Spinal cord (tissue), 9 donors: ENCODE measurements at regions not wholly inside any gene's neighbourhood (a gene's known extent, or its start where the extent isn't known, plus 50 kb on each side); places are given as distances from the start of the nearest gene placed in this dataset.
A peak's percentile ranks its signal among the peaks of the same experiment; 100 is the strongest.
"Not testable (repeated sequence)": the region's sequence is repeated elsewhere in the genome, so short reads cannot be mapped to it uniquely, and the experiment has no call there.

Experiments used
- DNase-seq, 6 donors: peaks; one replicate each; pipeline versions ENCODE4 v3.0.0 to v3.0.0-alpha.2; 2013 to 2015; ENCODE audit warnings: low spot score in 6 of 6, low read depth in 4 of 6
- H3K27ac ChIP-seq: one replicate; pipeline ENCODE4 v1.5.1; 2013; ENCODE audit warnings: low read depth, low read length, control low read depth
- H3K27me3 ChIP-seq: one replicate; pipeline ENCODE4 v1.6.1; 2013; ENCODE audit warnings: low read length; ENCODE audit not compliant: control insufficient read depth, insufficient read depth
- H3K36me3 ChIP-seq: one replicate; pipeline ENCODE4 v1.6.1; 2013; ENCODE audit warnings: low read length; ENCODE audit not compliant: control insufficient read depth, insufficient read depth
- H3K4me1 ChIP-seq: one replicate; pipeline ENCODE4 v1.6.1; 2013; ENCODE audit warnings: low read length; ENCODE audit not compliant: control insufficient read depth, insufficient read depth
- H3K4me3 ChIP-seq: one replicate; pipeline ENCODE4 v1.5.1; 2013; ENCODE audit warnings: low read depth, low read length, control low read depth
- H3K9me3 ChIP-seq: one replicate; pipeline ENCODE4 v1.6.1; 2013; ENCODE audit warnings: low read length; ENCODE audit not compliant: control insufficient read depth, insufficient read depth
- WGBS: methylation state at CpG from one replicate; pipeline ENCODE4 v1.1.5; 2013; ENCODE audit warnings: missing lambda C conversion rate; ENCODE audit not compliant: insufficient coverage; 5-methylcytosine and 5-hydroxymethylcytosine counted together
- donor health status: healthy.

DNA sequence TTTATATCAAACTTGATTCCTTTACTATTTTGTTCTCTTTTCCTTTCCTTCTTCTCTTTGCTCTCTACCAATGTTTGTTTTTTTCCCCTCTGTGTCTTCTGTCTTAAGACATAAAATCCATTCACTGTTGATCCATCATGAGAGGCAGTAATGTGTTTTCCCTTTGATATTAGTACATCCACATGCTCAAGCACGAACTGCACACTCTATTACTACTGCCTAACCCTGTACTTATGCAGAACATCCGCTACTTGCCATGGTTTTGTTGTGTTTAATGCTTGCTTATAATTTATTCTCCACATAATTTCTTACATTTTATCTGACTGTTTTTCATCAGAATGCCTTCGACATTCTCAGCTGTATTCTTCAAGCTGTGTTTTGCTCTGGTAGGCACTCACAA, 159.0 kb upstream of the PCDH9 start:
- H3K9me3 ChIP-seq = no peaks in the 10 kb centered on the region
- DNase-seq = peak in 1 of 6 donors; percentile 41
- no peaks in the 10 kb centered on the region for H3K4me1 ChIP-seq
- no peaks in the 10 kb centered on the region for H3K36me3 ChIP-seq
- no peak overlapping the region for H3K4me3 ChIP-seq
- no peak overlapping the region for H3K27ac ChIP-seq
- no peaks in the 10 kb centered on the region for H3K27me3 ChIP-seq
- no CpG with 5 or more reads among the region's 3 CpGs for WGBS

DNA sequence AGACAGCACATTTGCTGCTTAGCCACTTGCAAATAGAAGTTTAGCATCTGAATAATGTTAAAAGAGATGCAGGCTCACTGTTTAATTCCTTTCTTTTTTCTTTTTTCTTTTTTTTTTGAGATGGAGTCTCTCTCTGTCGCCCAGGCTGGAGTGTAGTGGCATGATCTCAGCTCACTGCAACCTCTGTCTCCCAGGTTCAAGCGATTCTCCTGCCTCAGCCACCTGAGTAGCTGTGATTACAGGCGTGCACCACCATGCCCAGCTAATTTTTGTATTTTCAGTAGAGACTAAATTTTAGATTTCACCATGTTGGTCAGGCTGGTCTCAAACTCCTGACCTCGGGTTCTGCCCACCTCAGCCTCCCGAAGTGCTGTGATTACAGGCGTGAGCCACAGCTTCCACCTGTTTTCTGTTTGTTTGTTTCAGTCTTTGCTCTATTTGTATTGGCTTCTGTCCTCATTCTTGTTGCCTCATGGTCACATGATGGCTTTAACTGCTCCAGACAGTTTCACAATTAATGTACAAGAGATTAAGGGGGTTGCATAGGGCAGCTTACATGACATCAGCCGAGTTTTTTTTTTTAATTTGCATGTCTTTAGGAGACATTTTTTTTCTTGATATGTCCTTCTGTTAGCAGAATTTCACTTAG, 153.1 kb upstream of the PCDH9 start:
- H3K36me3 ChIP-seq, H3K4me1 ChIP-seq, H3K4me3 ChIP-seq, H3K27me3 ChIP-seq, DNase-seq, H3K9me3 ChIP-seq, H3K27ac ChIP-seq: not testable (repeated sequence)
- 66% methylated on average over 3 of the region's 7 CpGs for WGBS

DNA sequence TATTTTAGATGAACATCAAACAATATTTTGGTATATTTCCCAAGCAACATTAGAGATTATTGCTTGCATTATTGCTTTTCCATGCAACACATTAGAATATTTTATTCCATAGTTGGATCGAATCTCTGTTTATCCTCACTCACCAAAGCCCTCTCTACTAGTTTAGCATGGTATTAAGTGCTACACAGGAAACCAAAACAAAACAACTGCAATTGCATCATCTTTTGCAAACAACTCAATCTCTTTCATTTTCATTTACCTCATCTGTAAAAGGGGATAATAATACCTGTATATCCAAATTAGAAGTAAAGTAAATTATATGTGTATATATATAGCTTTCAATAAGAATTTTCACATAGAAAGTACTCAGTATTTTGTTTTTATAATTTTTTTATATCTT, 147.8 kb upstream of the PCDH9 start:
- no CpG with 5 or more reads among the region's 1 CpG for WGBS
- H3K4me3 ChIP-seq = no peak overlapping the region
- no peak for DNase-seq

DNA sequence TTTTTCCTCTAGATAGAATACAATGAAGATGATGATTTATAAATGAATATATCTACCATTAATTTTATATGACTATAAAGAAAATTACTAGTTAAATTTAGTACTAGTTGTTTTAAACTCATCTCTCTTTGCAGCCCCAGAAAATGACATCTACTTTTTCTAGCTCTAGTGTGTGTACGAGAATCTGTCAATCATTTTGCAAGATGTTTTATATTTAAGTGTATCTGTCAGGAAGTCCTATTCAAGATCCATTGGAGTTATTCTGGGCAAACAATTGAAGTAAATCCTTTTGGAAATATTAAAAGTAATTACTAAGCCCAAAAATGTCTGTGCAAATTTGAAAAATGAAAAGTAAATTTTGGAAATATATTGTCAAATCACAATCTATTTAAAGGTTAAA, 144.3 kb upstream of the PCDH9 start:
- Histone ChIP-seq H3K4me1 (no peaks in the 10 kb centered on the region), H3K27me3 (no peaks in the 10 kb centered on the region), H3K36me3 (no peaks in the 10 kb centered on the region), H3K27ac (no peak overlapping the region), H3K4me3 (no peak overlapping the region), H3K9me3 (no peaks in the 10 kb centered on the region)
- no peak for DNase-seq
- no CpG with 5 or more reads among the region's 1 CpG for WGBS

More for the DNA sequence above, 147.8 kb upstream of the PCDH9 start:
- H3K27ac ChIP-seq = no peak overlapping the region
- H3K9me3 ChIP-seq = no peaks in the 10 kb centered on the region
- no peaks in the 10 kb centered on the region for H3K27me3 ChIP-seq
- H3K36me3 ChIP-seq = no peaks in the 10 kb centered on the region
- H3K4me1 ChIP-seq = no peaks in the 10 kb centered on the region

DNA sequence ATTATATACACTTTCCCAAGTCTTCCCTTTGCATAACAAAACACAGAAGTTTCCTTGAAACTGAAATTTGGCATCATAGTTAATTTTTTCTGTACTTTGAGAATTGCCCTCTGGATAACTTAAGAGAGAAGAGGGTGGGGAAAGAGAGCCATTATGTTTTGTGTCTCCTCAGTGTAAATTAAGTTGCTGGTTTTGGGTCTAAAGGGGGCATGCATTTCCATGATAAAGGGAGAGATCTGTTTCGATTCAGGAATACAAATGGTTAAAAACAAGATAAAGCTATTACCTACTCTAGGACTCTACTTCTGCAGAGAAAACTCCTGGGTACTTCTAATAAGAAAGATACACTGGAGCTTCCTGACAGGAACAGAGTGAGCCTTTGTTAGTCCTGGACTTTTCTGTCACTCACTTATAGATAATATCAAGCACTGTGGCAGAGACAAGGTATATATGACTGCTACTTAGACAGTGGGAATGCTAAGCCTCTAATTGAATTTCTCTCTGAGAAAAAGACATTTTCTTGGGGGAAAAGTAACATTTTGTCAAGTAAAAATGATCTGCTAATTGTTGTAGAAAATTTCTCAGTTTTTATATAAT, 142.8 kb upstream of the PCDH9 start:
- Histone ChIP-seq H3K27ac (no peak overlapping the region), H3K9me3 (no peaks in the 10 kb centered on the region)
- whole genome bisulfite sequencing = no CpG with 5 or more reads among the region's 1 CpG

DNA sequence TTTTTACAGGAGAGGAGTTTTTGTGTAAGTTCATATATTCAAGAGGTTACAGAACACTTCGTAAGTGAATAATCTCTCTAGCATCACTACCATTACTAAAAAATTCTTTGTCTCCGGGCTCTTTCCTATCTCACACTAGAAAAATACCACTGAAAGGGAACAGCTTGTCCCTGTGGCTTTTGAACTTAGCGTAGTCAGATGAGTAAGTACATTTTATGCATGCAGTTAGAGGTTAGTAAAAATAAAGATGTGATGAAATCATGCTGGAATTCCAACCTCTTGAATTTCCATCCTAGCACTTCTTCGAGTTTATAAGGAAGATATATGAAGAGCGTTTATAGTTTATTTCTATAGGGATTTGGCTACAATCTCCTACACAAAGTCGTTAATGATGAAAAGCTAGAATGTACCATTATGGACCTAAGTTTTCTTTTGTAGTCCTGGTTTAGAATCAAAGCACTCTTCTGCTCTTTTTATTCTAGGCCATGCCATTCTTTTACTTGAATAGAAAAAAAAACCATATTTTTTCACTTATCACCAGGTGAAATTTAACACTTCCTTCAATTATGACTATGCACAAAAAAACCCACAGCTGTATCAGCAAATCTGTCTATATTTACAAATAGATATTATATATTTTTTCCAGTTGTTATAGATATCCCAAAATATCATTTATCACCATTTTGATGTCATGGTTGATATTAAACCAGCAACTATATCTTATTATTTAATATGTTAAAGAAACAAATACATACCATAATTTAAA, 139.9 kb upstream of the PCDH9 start:
- Histone ChIP-seq H3K4me3 (no peak overlapping the region), H3K36me3 (no peaks in the 10 kb centered on the region), H3K4me1 (no peaks in the 10 kb centered on the region), H3K9me3 (no peaks in the 10 kb centered on the region), H3K27me3 (no peaks in the 10 kb centered on the region), H3K27ac (no peak overlapping the region)
- WGBS = no CpG with 5 or more reads among the region's 6 CpGs
- no peak for DNase-seq

More for the DNA sequence above, 142.8 kb upstream of the PCDH9 start:
- H3K36me3 ChIP-seq = no peaks in the 10 kb centered on the region
- H3K4me3 ChIP-seq = no peak overlapping the region
- no peak for DNase-seq
- no peaks in the 10 kb centered on the region for H3K4me1 ChIP-seq
- H3K27me3 ChIP-seq = no peaks in the 10 kb centered on the region

DNA sequence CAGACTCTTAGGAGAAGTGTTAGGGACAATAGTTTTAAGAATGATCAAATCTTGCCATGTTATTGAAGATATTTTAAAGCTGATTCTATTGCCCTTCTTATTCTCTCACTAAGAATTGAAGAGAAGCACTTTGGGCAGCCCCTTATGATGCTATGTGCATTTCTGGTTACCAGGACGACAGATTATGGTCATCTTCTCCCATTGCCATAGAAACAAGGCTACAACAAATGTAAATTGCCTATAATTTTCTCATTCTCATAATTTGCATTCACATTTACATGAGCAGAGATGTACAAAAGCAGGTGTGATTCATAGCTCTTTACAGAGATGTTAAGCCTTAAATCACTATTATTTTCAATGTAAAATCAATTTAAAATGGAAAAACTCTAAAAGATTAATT, 137.3 kb upstream of the PCDH9 start:
- Histone ChIP-seq H3K36me3 (no peaks in the 10 kb centered on the region), H3K4me3 (no peak overlapping the region), H3K9me3 (no peaks in the 10 kb centered on the region), H3K4me1 (no peaks in the 10 kb centered on the region), H3K27me3 (no peaks in the 10 kb centered on the region), H3K27ac (no peak overlapping the region)
- WGBS = no CpG with 5 or more reads among the region's 1 CpG
- no peak for DNase-seq

DNA sequence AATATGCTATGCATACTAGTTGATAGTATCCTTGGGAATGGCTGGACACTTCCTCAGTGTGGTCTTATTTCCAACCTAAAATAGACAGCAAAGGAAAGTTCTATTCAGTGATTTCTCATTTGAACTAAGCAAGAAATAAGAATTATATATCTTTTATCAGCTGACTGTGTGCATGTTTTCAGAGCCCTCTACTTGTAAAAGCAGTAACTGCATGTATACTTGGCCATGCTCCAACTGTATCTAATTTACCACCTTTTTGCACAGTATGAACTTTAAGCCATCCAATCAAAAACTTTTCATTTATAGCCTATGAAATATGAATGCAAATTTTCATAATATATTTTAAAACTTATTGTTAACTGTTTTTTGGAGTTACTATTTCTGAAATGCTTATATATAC, 136.4 kb upstream of the PCDH9 start:
- Histone ChIP-seq H3K9me3 (no peaks in the 10 kb centered on the region), H3K27ac (no peak overlapping the region), H3K36me3 (no peaks in the 10 kb centered on the region), H3K4me3 (no peak overlapping the region), H3K4me1 (no peaks in the 10 kb centered on the region), H3K27me3 (no peaks in the 10 kb centered on the region)
- DNase-seq = no peak

DNA sequence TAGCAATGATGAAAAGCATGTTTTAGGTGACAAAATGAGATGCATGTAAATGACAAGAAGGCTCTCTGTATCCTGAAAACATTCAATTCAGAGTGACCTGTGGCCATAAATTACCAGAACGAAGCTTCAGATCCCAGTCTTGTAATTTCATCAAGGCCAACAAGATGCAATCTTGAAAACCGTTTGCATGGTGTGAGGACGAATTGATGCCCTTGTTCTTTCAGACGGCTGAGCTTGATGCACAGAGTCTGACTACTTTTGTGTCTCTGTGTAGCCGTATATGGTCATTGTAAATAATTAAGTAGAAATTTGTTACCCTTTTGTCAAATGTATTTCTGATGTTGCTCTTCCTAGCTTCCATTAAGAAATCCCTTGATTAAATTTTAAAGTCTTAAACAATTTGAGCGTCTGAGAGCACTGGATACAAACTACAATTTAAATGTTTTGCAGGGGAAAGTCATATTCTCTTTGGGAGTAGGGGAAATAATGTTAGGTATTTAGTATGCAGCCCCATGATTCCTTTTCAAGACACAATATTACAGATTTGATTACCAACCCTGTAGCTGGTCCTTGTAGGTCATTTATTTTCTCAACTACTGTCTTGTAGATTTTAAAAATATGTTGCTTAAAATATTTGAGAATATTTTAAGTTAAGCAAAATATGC, 125.8 kb upstream of the PCDH9 start:
- Histone ChIP-seq H3K36me3 (no peaks in the 10 kb centered on the region), H3K27ac (no peak overlapping the region), H3K4me1 (no peaks in the 10 kb centered on the region), H3K9me3 (peaks cover 2% of the 10 kb centered on the region), H3K27me3 (no peaks in the 10 kb centered on the region), H3K4me3 (no peak overlapping the region)
- WGBS = 40% methylated on average over 3 of the region's 6 CpGs
- peak in 2 of 6 donors; percentile 3 to 44 for DNase-seq
